Keratinocyte (primary cell): ENCODE measurements at regions not wholly inside any gene's neighbourhood (a gene's known extent, or its start where the extent isn't known, plus 50 kb on each side); places are given as distances from the start of the nearest gene placed in this dataset.

Source experiments
- EZH2 ChIP-seq: IDR thresholded peaks from one replicate; pipeline ENCODE4 v1.6.1; 2012; ENCODE audit warnings: inconsistent platforms, mild to moderate bottlenecking, low read length, moderate library complexity
- TF ChIP-seq, protein P1 (sequence below), 3 experiments: IDR thresholded peaks in 1 of 3; conservative IDR thresholded peaks in 1 of 3; optimal IDR thresholded peaks in 1 of 3; 2 replicates in 2 of 3; 3 replicates in 1 of 3; pipeline versions ENCODE3 to v1.5.1; 2011; ENCODE audit warnings: low read length in 3 of 3, mild to moderate bottlenecking in 3 of 3, moderate library complexity in 2 of 3, control low read depth in 1 of 3, inconsistent platforms in 1 of 3; ENCODE audit not compliant: insufficient read depth in 2 of 3; ENCODE audit errors: extremely low read depth in 1 of 3

DNA sequence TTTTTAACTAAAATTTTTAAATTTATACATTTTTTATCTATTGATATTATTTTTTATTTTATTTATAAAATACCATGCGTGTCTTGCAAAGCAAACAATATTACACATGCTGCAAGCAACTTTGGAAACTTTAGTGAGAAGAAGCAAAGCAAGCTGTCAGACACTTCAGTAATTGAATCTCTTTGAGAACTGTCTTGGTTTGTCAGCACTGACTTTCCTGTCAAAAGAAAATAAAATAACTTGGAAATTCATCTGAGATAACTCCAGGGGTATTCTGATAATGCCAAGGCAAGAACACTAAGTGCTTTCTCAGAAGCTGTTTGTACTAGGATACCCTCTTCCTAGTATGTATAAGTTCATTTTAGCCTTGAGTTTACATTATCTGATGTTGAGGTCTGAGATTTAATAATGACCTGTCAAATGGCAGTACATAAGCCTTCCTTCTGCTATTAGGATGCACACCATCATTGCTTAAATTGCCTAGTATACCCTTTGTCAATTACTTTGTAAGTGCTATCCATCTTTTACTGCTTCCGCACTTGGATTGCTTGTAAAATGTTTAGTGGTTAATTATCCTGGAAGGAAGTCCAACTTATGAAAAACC, 624.2 kb upstream of the AGA start:
- TF ChIP-seq EZH2 = no peak
- TF ChIP-seq, protein P1, sequence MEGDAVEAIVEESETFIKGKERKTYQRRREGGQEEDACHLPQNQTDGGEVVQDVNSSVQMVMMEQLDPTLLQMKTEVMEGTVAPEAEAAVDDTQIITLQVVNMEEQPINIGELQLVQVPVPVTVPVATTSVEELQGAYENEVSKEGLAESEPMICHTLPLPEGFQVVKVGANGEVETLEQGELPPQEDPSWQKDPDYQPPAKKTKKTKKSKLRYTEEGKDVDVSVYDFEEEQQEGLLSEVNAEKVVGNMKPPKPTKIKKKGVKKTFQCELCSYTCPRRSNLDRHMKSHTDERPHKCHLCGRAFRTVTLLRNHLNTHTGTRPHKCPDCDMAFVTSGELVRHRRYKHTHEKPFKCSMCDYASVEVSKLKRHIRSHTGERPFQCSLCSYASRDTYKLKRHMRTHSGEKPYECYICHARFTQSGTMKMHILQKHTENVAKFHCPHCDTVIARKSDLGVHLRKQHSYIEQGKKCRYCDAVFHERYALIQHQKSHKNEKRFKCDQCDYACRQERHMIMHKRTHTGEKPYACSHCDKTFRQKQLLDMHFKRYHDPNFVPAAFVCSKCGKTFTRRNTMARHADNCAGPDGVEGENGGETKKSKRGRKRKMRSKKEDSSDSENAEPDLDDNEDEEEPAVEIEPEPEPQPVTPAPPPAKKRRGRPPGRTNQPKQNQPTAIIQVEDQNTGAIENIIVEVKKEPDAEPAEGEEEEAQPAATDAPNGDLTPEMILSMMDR (optimal IDR thresholded peaks at IDR 0.05 in 1 of 3, IDR thresholded peaks at IDR 0.05 in 1 of 3, conservative IDR thresholded peaks at IDR 0.05 in 1 of 3; ENCODE audit: extremely low read depth in 1 of 3, insufficient read depth in 2 of 3, low read length in 3 of 3) = no peak
